ENCODE measurements at regions not wholly inside any gene's neighbourhood (a gene's known extent, or its start where the extent isn't known, plus 50 kb on each side); places are given as distances from the start of the nearest gene placed in this dataset.
"Not testable (repeated sequence)": the region's sequence is repeated elsewhere in the genome, so short reads cannot be mapped to it uniquely, and the experiment has no call there.

DNA sequence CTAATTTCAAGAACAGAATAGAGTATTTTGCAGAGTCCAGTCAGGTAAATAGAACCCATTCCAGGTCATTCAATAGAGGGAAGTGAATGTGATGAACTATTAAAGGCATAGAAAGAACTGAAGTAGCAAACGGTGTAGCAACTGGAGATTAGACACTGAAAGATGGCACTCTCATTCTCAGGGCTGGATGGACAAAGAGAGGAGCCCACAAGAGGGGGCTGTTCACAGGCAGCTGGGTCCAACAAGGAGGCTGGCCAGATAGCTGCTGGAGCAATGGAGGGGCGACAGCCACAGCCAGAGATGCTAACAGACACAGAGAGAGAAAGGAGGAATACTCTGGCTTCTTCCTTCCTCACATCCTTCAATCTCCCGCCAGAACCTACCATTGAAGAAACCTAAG is 93.1 kb upstream of the SMARCA2 start:
- H3K4me3 ChIP-seq = no peak overlapping the region
- no peak for DNase-seq
- no peaks in the 10 kb centered on the region for H3K36me3 ChIP-seq (ENCODE audit: insufficient read depth in 1 of 2, low read depth in 1 of 2)
- no peaks in the 10 kb centered on the region for H3K4me1 ChIP-seq
- H3K27ac ChIP-seq = no peak overlapping the region
- intact Hi-C loops (cut with DNase I) = no loop called here
- TF ChIP-seq, protein P1, sequence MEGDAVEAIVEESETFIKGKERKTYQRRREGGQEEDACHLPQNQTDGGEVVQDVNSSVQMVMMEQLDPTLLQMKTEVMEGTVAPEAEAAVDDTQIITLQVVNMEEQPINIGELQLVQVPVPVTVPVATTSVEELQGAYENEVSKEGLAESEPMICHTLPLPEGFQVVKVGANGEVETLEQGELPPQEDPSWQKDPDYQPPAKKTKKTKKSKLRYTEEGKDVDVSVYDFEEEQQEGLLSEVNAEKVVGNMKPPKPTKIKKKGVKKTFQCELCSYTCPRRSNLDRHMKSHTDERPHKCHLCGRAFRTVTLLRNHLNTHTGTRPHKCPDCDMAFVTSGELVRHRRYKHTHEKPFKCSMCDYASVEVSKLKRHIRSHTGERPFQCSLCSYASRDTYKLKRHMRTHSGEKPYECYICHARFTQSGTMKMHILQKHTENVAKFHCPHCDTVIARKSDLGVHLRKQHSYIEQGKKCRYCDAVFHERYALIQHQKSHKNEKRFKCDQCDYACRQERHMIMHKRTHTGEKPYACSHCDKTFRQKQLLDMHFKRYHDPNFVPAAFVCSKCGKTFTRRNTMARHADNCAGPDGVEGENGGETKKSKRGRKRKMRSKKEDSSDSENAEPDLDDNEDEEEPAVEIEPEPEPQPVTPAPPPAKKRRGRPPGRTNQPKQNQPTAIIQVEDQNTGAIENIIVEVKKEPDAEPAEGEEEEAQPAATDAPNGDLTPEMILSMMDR (IDR thresholded peaks at IDR 0.05) = no peak
- no peaks in the 10 kb centered on the region for H3K9me3 ChIP-seq
- peaks cover 2 to 9% (median 2%) of the 10 kb centered on the region in 3 donors for H3K27me3 ChIP-seq (ENCODE audit: insufficient read depth in 3 of 3, low read length in 2 of 3)
- ATAC-seq = no peak
- 68 to 77% (median 74%) methylated on average over 3 of the region's 3 CpGs for WGBS, 3 donors

DNA sequence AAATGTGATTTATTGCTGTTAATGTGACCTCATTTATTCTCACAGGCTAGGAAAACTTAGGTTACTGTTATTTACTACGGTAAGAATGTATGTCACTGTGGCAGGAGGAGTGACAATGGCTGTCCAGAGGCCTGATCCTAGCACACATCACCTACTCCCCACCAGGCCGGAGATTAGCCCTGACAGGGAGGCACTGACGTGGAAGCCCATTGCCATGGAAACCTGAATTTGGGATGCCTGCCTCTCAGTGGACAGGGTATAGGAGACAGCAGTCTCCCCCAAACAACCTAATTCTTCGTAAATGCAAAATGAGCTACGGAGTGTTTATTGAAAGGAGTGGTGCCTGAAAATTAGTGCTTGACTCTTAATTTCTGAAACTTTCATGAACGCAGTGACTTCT is 87.6 kb upstream of the SMARCA2 start:
- intact Hi-C loops (cut with DNase I) = no loop called here
- 88 to 93% (median 92%) methylated on average over 6 of the region's 6 CpGs for WGBS, 3 donors

DNA sequence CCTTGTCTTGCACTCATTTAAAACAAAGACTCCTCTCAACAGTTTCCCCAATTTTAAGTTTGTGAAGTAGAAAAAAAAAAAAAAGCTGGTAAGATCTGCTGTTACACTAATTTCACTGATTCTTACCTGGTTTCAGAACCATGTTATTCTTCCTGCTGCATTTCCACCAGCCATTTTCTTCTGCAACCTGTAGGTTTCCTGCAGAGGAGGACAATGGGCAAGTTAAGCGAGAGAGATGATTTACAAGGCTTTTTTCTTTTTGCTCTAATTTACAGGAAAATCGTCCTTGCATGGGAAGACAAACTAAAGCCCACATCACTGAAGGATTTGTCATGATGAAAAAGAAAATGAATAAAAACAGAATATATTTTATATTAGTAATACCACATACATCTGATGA is 86.0 kb upstream of the SMARCA2 start:
- ATAC-seq = no peak

More for the DNA sequence above, 87.6 kb upstream of the SMARCA2 start:
- Histone ChIP-seq H3K9me3 (no peaks in the 10 kb centered on the region), H3K4me3 (no peak overlapping the region), H3K27ac (no peak overlapping the region), H3K4me1 (no peaks in the 10 kb centered on the region), H3K36me3 (ENCODE audit: insufficient read depth in 1 of 2, low read depth in 1 of 2) (no peaks in the 10 kb centered on the region), H3K27me3 (ENCODE audit: insufficient read depth in 3 of 3, low read length in 2 of 3) (no peaks in the 10 kb centered on the region)
- ATAC-seq (no peak), DNase-seq (no peak)
- TF ChIP-seq, protein P1 (IDR thresholded peaks at IDR 0.05) = no peak

DNA sequence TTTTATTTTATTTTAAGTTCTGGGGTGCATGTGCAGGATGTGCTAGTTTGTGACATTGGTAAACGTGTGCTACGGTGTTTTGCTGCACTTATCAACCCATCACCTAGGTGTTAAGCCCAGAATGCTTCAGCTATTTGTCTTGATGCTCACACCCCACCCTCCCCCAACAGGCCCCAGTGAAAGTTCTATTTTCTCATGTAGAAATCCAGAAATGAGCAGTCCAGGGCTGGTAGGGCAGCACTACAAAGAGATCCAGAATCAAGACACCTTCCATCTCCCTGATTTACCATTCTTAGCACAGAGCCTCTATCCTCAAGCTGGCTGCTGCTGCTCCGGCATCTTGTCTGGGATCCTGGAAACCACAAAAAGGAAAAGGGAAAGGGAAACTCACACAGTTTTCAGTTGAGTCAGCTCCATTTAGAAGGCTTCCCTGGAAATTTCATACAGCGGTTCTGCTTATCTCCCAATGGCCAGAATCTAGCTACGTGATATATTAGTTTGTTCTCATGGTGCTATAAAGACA is 85.4 kb upstream of the SMARCA2 start:
- Histone ChIP-seq H3K27ac (no peak overlapping the region), H3K4me3 (no peak overlapping the region), H3K9me3 (no peaks in the 10 kb centered on the region), H3K4me1 (no peaks in the 10 kb centered on the region), H3K27me3 (ENCODE audit: insufficient read depth in 3 of 3, low read length in 2 of 3) (no peaks in the 10 kb centered on the region), H3K36me3 (ENCODE audit: insufficient read depth in 1 of 2, low read depth in 1 of 2) (no peaks in the 10 kb centered on the region)
- intact Hi-C loops (cut with DNase I) = no loop called here
- ATAC-seq (no peak), DNase-seq (no peak)
- whole genome bisulfite sequencing, 3 donors = 80 to 81% (median 80%) methylated on average over 5 of the region's 5 CpGs
- TF ChIP-seq, protein P1 (IDR thresholded peaks at IDR 0.05) = no peak

More for the DNA sequence above, 86.0 kb upstream of the SMARCA2 start:
- Histone ChIP-seq H3K4me3 (no peak overlapping the region), H3K4me1 (no peaks in the 10 kb centered on the region), H3K27ac (no peak overlapping the region), H3K36me3 (ENCODE audit: insufficient read depth in 1 of 2, low read depth in 1 of 2) (no peaks in the 10 kb centered on the region), H3K9me3 (no peaks in the 10 kb centered on the region), H3K27me3 (ENCODE audit: insufficient read depth in 3 of 3, low read length in 2 of 3) (no peaks in the 10 kb centered on the region)
- intact Hi-C loops (cut with DNase I) = no loop called here
- TF ChIP-seq, protein P1 (IDR thresholded peaks at IDR 0.05) = no peak
- 58 to 65% (median 64%) methylated on average over 2 of the region's 2 CpGs for WGBS, 3 donors
- no peak for DNase-seq

DNA sequence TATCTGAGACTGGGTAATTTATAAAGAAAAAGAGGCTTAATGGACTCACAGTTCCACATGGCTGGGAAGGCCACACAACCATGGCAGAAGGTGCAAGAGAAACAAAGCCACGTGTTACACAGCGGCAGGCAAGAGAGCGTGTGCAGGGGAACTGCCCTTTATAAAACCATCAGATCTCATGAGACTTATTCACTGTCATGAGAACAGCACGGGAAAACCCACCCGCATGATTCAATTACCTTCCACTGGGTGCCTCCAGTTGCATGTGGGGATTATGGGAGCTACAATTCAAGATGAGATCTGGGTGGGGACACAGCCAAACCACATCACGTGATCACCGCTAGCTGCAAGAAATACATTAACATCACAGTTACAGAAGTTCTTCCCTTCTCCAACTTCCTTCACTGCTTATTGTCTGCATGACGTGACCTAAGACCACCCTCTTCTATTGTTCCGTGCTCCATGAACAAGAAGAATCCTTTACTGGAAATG is 84.9 kb upstream of the SMARCA2 start:
- ATAC-seq; DNase-seq; H3K4me1 ChIP-seq; H3K36me3 ChIP-seq (ENCODE audit: insufficient read depth in 1 of 2, low read depth in 1 of 2); H3K9me3 ChIP-seq; H3K27ac ChIP-seq; intact Hi-C loops (cut with DNase I); H3K4me3 ChIP-seq; H3K27me3 ChIP-seq (ENCODE audit: insufficient read depth in 3 of 3, low read length in 2 of 3): not testable (repeated sequence)
- 87 to 88% (median 88%) methylated on average over 9 of the region's 9 CpGs for WGBS, 3 donors
